CD4-positive, CD25-positive, alpha-beta regulatory T cell (primary cell): ENCODE measurements at regions not wholly inside any gene's neighbourhood (a gene's known extent, or its start where the extent isn't known, plus 50 kb on each side); places are given as distances from the start of the nearest gene placed in this dataset.

Source experiments
- ATAC-seq, 2 donors: fragments of 150-1000 bp; cut with Tn5 transposase; one replicate each; pipeline ENCODE4 v1.10.0; 2021; ENCODE audit warnings: low read depth in 2 of 2, moderate number of reproducible peaks in 2 of 2, moderate library complexity in 1 of 2
- DNase-seq, 3 donors: peaks; one replicate each; pipeline versions ENCODE4 v3.0.0 to v3.0.0-alpha.2; 2012 to 2022; ENCODE audit warnings: mixed read lengths in 1 of 3
- H3K27ac ChIP-seq: one replicate; pipeline ENCODE4 v1.7.0; 2013; ENCODE audit warnings: mild to moderate bottlenecking, low read length; ENCODE audit not compliant: insufficient read depth, poor library complexity, severe bottlenecking
- H3K27me3 ChIP-seq: one replicate; pipeline ENCODE4 v1.7.0; 2013; ENCODE audit warnings: low read length; ENCODE audit not compliant: control insufficient read depth, insufficient read depth
- H3K36me3 ChIP-seq: one replicate; pipeline ENCODE4 v1.7.0; 2013; ENCODE audit warnings: mild to moderate bottlenecking, low read length, moderate library complexity; ENCODE audit not compliant: control insufficient read depth, insufficient read depth
- H3K4me1 ChIP-seq: 2 replicates; pipeline ENCODE4 v1.7.0; 2013; ENCODE audit warnings: mild to moderate bottlenecking, low read length; ENCODE audit not compliant: insufficient read depth, control insufficient read depth, poor library complexity, severe bottlenecking
- H3K4me3 ChIP-seq: one replicate; pipeline ENCODE4 v1.7.0; 2013; ENCODE audit warnings: low read depth, mild to moderate bottlenecking, low read length, moderate library complexity
- H3K9me3 ChIP-seq, 2 experiments: 1 replicate in 1 of 2; 2 replicates in 1 of 2; pipeline ENCODE4 v1.7.0; 2013; ENCODE audit warnings: low read length in 2 of 2, mild to moderate bottlenecking in 1 of 2, moderate library complexity in 1 of 2; ENCODE audit not compliant: control insufficient read depth in 2 of 2
- H3K27ac Mint-ChIP-seq, 3 donors: one replicate each; pipeline ENCODE4 v1.8.0; 2020 to 2022; ENCODE audit warnings: mild to moderate bottlenecking in 3 of 3, mixed read lengths in 3 of 3, moderate library complexity in 2 of 3
- H3K27me3 Mint-ChIP-seq: one replicate; pipeline ENCODE4 v1.8.0; 2022; ENCODE audit warnings: mild to moderate bottlenecking, mixed read lengths
- H3K36me3 Mint-ChIP-seq: one replicate; pipeline ENCODE4 v1.8.0; 2020; ENCODE audit warnings: mixed read lengths
- H3K4me1 Mint-ChIP-seq, 4 donors: one replicate each; pipeline ENCODE4 v1.8.0; 2020 to 2022; ENCODE audit warnings: mixed read lengths in 4 of 4, mild to moderate bottlenecking in 1 of 4
- H3K4me3 Mint-ChIP-seq, 4 donors: one replicate each; pipeline ENCODE4 v1.8.0; 2020 to 2022; ENCODE audit warnings: mild to moderate bottlenecking in 4 of 4, mixed read lengths in 4 of 4, moderate library complexity in 3 of 4
- H3K9me3 Mint-ChIP-seq, 7 donors: one replicate each; pipeline ENCODE4 v1.8.0; 2020 to 2022; ENCODE audit warnings: mixed read lengths in 7 of 7, mild to moderate bottlenecking in 3 of 7, moderate library complexity in 2 of 7

DNA sequence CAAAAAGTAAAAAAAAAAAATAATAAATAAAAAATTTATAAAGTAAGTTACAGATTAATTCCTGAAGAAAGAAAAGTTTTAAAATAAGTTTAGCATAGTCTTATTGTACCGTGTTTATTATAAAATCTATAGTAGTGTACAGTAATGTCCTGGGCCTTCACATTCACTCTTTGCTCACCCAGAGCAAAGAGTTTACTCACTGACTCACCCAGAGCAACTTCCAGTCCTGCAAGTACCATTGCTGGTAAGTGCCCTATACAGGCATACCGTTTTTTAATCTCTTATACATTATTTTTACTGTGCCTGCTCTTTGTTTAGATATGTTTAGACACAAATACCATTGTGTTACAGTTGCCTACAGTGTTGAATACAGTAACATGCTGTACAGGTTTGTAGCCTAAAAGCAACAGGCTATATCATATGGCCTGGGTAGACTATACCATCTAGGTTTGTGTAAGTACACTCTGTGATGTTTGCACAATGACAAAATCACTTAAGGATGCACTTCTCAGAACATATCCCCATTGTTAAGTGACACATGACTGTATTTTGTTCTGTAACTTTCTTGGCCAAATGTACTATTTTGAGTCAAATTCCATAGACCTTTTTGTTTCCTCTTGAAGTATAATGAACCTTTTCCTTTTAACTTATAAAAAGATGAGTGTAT lies 199.0 kb upstream of the NUDT6 start:
- no peaks in the 10 kb centered on the region for H3K4me1 ChIP-seq
- peaks cover 0 to 10% (median 0%) of the 10 kb centered on the region in 4 donors for H3K4me1 Mint-ChIP-seq
- H3K27ac Mint-ChIP-seq, result no peak overlapping the region
- H3K27me3 ChIP-seq, result no peaks in the 10 kb centered on the region
- H3K9me3 Mint-ChIP-seq, result peaks cover 0 to 5% (median 0%) of the 10 kb centered on the region in 7 donors
- H3K4me3 ChIP-seq, result no peak overlapping the region
- H3K36me3 Mint-ChIP-seq, result peaks cover 28% of the 10 kb centered on the region
- no peak for DNase-seq
- H3K4me3 Mint-ChIP-seq, result no peak overlapping the region
- no peaks in the 10 kb centered on the region for H3K9me3 ChIP-seq
- no peak for ATAC-seq
- H3K36me3 ChIP-seq, result no peaks in the 10 kb centered on the region
- H3K27ac ChIP-seq, result no peak overlapping the region
- no peaks in the 10 kb centered on the region for H3K27me3 Mint-ChIP-seq

- H3K27ac Mint-ChIP-seq, result no peak overlapping the region
- Histone ChIP-seq H3K4me3 (no peak overlapping the region), H3K27ac (no peak overlapping the region), H3K27me3 (no peaks in the 10 kb centered on the region), H3K36me3 (no peaks in the 10 kb centered on the region), H3K4me1 (no peaks in the 10 kb centered on the region), H3K9me3 (no peaks in the 10 kb centered on the region)
- ATAC-seq (no peak), DNase-seq (no peak)
- H3K9me3 Mint-ChIP-seq, result peaks cover 0 to 5% (median 0%) of the 10 kb centered on the region in 7 donors
- H3K36me3 Mint-ChIP-seq, result peaks cover 15% of the 10 kb centered on the region
- H3K4me1 Mint-ChIP-seq, result peaks cover 0 to 12% (median 0%) of the 10 kb centered on the region in 4 donors
- no peak overlapping the region for H3K4me3 Mint-ChIP-seq
- H3K27me3 Mint-ChIP-seq, result no peaks in the 10 kb centered on the region
These were observed 203.1 kb upstream of the NUDT6 start for GRCh38 chr4:123125477-123125876.

DNA sequence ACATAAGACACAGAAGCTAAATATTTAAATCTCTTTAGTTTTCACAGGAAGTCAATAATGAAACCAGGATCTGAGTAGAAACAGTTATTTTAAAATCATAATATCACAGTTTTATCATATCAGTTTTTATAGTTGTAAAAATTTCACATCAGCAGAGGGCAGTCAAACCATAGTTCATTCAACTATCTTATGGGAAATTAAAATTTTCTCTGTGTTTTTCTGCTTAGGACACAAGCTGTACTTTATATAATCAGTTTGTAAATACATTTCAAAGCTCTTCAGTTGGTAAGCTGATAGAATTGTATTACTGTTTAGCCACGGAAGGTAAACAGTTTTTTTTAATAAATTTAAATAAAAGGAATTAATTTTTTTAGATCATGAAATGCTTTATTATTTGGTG lies 204.8 kb upstream of the NUDT6 start:
- DNase-seq (no peak), ATAC-seq (no peak)
- Mint-ChIP-seq H3K36me3 (peaks cover 10% of the 10 kb centered on the region), H3K27ac (no peak overlapping the region), H3K4me1 (peaks cover 0 to 12% (median 0%) of the 10 kb centered on the region in 4 donors), H3K27me3 (no peaks in the 10 kb centered on the region), H3K9me3 (peaks cover 0 to 2% (median 0%) of the 10 kb centered on the region in 7 donors), H3K4me3 (no peak overlapping the region)
- H3K27me3 ChIP-seq, result no peaks in the 10 kb centered on the region
- no peak overlapping the region for H3K4me3 ChIP-seq
- H3K9me3 ChIP-seq, result no peaks in the 10 kb centered on the region
- H3K4me1 ChIP-seq, result no peaks in the 10 kb centered on the region
- no peak overlapping the region for H3K27ac ChIP-seq
- H3K36me3 ChIP-seq, result no peaks in the 10 kb centered on the region

- no peak overlapping the region for H3K4me3 ChIP-seq
- H3K27me3 Mint-ChIP-seq, result no peaks in the 10 kb centered on the region
- DNase-seq (no peak), ATAC-seq (no peak)
- H3K9me3 ChIP-seq, result no peaks in the 10 kb centered on the region
- no peaks in the 10 kb centered on the region for H3K4me1 ChIP-seq
- peaks cover 0 to 12% (median 0%) of the 10 kb centered on the region in 4 donors for H3K4me1 Mint-ChIP-seq
- peaks cover 9% of the 10 kb centered on the region for H3K36me3 Mint-ChIP-seq
- H3K9me3 Mint-ChIP-seq, result peaks cover 0 to 2% (median 0%) of the 10 kb centered on the region in 7 donors
- no peak overlapping the region for H3K27ac ChIP-seq
- no peaks in the 10 kb centered on the region for H3K27me3 ChIP-seq
- no peaks in the 10 kb centered on the region for H3K36me3 ChIP-seq
- no peak overlapping the region for H3K4me3 Mint-ChIP-seq
- H3K27ac Mint-ChIP-seq, result no peak overlapping the region
These were observed 205.5 kb upstream of the NUDT6 start for GRCh38 chr4:123127875-123128274.

DNA sequence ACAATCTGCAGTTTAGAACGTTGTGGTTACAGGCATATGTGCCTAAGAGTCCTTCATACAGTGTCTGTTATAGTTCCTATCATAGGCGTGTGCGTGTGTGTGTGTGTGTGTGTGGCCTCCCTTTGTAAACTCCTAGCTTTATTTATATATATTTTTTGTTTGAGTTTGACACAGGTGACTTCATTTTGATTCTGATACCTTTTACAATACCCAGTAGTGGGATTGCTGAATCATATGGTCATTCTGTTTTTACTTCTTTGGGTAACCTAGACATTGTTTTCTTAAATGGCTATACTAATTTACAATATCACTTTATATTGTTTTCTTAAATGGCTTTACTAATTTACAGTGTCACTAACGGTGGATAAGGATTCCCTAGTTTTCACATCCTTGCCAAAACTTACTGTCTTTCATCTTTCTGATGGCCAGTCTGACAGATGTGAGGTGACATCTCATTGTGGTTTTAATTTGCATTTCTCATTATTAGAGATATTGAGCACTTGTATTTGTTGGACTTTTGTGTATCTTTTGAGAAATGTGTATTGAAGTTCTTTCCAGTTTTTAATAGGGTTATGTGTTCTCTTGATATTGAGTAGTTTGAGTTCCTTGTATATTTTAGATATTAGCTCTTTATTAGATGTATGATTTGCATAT lies 211.1 kb upstream of the NUDT6 start:
- H3K4me3 Mint-ChIP-seq, result no peak overlapping the region
- H3K27ac ChIP-seq, result no peak overlapping the region
- DNase-seq, result no peak
- no peaks in the 10 kb centered on the region for H3K27me3 ChIP-seq
- H3K4me1 ChIP-seq, result no peaks in the 10 kb centered on the region
- H3K9me3 Mint-ChIP-seq, result peaks cover 0 to 3% (median 0%) of the 10 kb centered on the region in 7 donors
- H3K36me3 Mint-ChIP-seq, result peaks cover 6% of the 10 kb centered on the region
- H3K36me3 ChIP-seq, result no peaks in the 10 kb centered on the region
- no peak for ATAC-seq
- no peaks in the 10 kb centered on the region for H3K27me3 Mint-ChIP-seq
- no peak overlapping the region for H3K27ac Mint-ChIP-seq
- no peak overlapping the region for H3K4me3 ChIP-seq
- H3K4me1 Mint-ChIP-seq, result peaks cover 0 to 5% (median under 1%) of the 10 kb centered on the region in 4 donors
- no peaks in the 10 kb centered on the region for H3K9me3 ChIP-seq

- Mint-ChIP-seq H3K4me1 (peaks cover 0 to 6% (median 0%) of the 10 kb centered on the region in 4 donors), H3K9me3 (peaks cover 0 to 4% (median 1%) of the 10 kb centered on the region in 7 donors), H3K27ac (no peak overlapping the region), H3K36me3 (peaks cover 13% of the 10 kb centered on the region), H3K4me3 (no peak overlapping the region), H3K27me3 (no peaks in the 10 kb centered on the region)
- ATAC-seq, result no peak
- Histone ChIP-seq H3K27ac (no peak overlapping the region), H3K27me3 (no peaks in the 10 kb centered on the region), H3K4me3 (no peak overlapping the region), H3K4me1 (no peaks in the 10 kb centered on the region), H3K9me3 (no peaks in the 10 kb centered on the region), H3K36me3 (no peaks in the 10 kb centered on the region)
- DNase-seq, result no peak
These were observed 222.2 kb upstream of the NUDT6 start for GRCh38 chr4:123144616-123145015.

DNA sequence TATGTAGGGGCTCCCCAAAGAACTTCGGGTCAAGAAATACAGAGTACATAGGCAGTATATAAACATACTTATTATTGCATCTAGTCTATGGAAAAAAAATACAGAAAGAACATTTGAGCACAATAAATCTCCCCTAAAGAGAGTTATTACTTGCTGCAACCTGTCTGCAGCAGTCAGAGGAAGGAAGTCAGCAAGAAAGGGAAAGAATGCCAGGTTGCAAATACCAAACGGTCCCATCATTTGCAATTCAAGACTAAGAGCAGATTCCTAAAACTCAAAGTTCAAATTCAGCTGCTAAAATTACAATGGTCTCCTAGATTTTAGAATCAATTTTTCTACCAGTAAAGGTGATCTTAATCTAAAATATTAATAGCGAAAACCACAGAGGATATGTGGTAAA lies 236.2 kb upstream of the NUDT6 start:
- peaks cover 0 to 7% (median 2%) of the 10 kb centered on the region in 4 donors for H3K4me1 Mint-ChIP-seq
- Histone ChIP-seq H3K27me3 (no peaks in the 10 kb centered on the region), H3K27ac (no peak overlapping the region), H3K4me3 (no peak overlapping the region), H3K36me3 (no peaks in the 10 kb centered on the region), H3K9me3 (no peaks in the 10 kb centered on the region), H3K4me1 (no peaks in the 10 kb centered on the region)
- no peak overlapping the region for H3K27ac Mint-ChIP-seq
- peaks cover 10% of the 10 kb centered on the region for H3K36me3 Mint-ChIP-seq
- ATAC-seq (no peak), DNase-seq (no peak)
- no peak overlapping the region for H3K4me3 Mint-ChIP-seq
- no peaks in the 10 kb centered on the region for H3K27me3 Mint-ChIP-seq
- peaks cover 0 to 1% (median 0%) of the 10 kb centered on the region in 7 donors for H3K9me3 Mint-ChIP-seq

DNA sequence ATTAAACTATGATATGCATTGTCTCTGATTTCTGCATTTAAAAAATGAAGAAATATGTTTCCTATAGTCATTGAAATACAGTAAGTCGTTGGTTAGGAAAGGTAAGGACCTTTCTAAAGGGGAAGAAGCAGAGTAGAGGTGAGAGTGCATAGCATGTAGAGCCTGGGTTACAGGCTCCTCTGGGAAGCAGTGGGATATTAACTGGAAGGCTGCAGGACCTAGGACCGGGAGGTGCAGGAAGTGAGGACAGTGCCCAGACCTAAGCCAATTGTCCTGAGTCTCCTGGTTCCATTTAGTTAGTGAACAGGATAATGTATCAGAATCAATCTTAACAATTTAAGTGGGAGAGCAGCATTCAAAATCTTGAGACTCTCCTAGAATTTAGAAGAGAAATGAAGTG lies 237.1 kb upstream of the NUDT6 start:
- Histone ChIP-seq H3K4me3 (no peak overlapping the region), H3K4me1 (no peaks in the 10 kb centered on the region), H3K27me3 (no peaks in the 10 kb centered on the region), H3K27ac (no peak overlapping the region), H3K36me3 (no peaks in the 10 kb centered on the region), H3K9me3 (no peaks in the 10 kb centered on the region)
- H3K4me1 Mint-ChIP-seq, result peaks cover 0 to 7% (median 4%) of the 10 kb centered on the region in 4 donors
- H3K27ac Mint-ChIP-seq, result no peak overlapping the region
- ATAC-seq (no peak), DNase-seq (no peak)
- H3K36me3 Mint-ChIP-seq, result peaks cover 10% of the 10 kb centered on the region
- no peaks in the 10 kb centered on the region for H3K27me3 Mint-ChIP-seq
- no peak overlapping the region for H3K4me3 Mint-ChIP-seq
- peaks cover 0 to 1% (median 0%) of the 10 kb centered on the region in 7 donors for H3K9me3 Mint-ChIP-seq
